ENCODE measurements at regions not wholly inside any gene's neighbourhood (a gene's known extent, or its start where the extent isn't known, plus 50 kb on each side); places are given as distances from the start of the nearest gene placed in this dataset.
A peak's percentile ranks its signal among the peaks of the same experiment; 100 is the strongest.

GRCh38 chr11:121872356-121872755 lies 243.7 kb downstream of the BLID start:
- Histone ChIP-seq H3K27me3 (ENCODE audit: control insufficient read depth, insufficient read depth, low read length) (no peaks in the 10 kb centered on the region), H3K9me3 (ENCODE audit: control insufficient read depth, insufficient read depth, low read length) (no peaks in the 10 kb centered on the region), H3K27ac (ENCODE audit: low read depth, low read length) (no peak overlapping the region), H3K4me3 (ENCODE audit: low read depth, low read length) (no peak overlapping the region)
- ChIA-PET CTCF (no interaction called here), POLR2A (no interaction called here)
- no peak for DNase-seq (ENCODE audit: low read depth, low spot score)
- no peak for TF ChIP-seq CTCF (IDR thresholded peaks at IDR 0.05; ENCODE audit: low read depth, low read length)

- POLR2A ChIA-PET, result no interaction called here
- H3K27ac ChIP-seq (ENCODE audit: low read depth, low read length), result no peak overlapping the region
- CTCF ChIA-PET, result interaction anchor here (0.6 to 0.7 kb wide), 2 partner anchors 16 kb away, joined by 3 read pairs; no protein-coding TSS in a partner anchor
- no peak for DNase-seq (ENCODE audit: low read depth, low spot score)
- H3K27me3 ChIP-seq (ENCODE audit: control insufficient read depth, insufficient read depth, low read length), result no peaks in the 10 kb centered on the region
- no peak overlapping the region for H3K4me3 ChIP-seq (ENCODE audit: low read depth, low read length)
- H3K9me3 ChIP-seq (ENCODE audit: control insufficient read depth, insufficient read depth, low read length), result no peaks in the 10 kb centered on the region
- TF ChIP-seq CTCF (IDR thresholded peaks at IDR 0.05; ENCODE audit: low read depth, low read length), result 0 out of 2 replicates have a peak, but pooled peaks have one; percentile 24
Observed at GRCh38 chr11:121870206-121871045, 245.6 kb downstream of the BLID start.

GRCh38 chr11:121869478-121869877 lies 246.5 kb downstream of the BLID start:
- H3K9me3 ChIP-seq (ENCODE audit: control insufficient read depth, insufficient read depth, low read length), result no peaks in the 10 kb centered on the region
- DNase-seq (ENCODE audit: low read depth, low spot score), result no peak
- no peak overlapping the region for H3K27ac ChIP-seq (ENCODE audit: low read depth, low read length)
- ChIA-PET POLR2A (no interaction called here), CTCF (no interaction called here)
- no peaks in the 10 kb centered on the region for H3K27me3 ChIP-seq (ENCODE audit: control insufficient read depth, insufficient read depth, low read length)
- no peak overlapping the region for H3K4me3 ChIP-seq (ENCODE audit: low read depth, low read length)
- no peak for TF ChIP-seq CTCF (IDR thresholded peaks at IDR 0.05; ENCODE audit: low read depth, low read length)

GRCh38 chr11:121866754-121867153 lies 249.3 kb downstream of the BLID start:
- Histone ChIP-seq H3K4me3 (ENCODE audit: low read depth, low read length) (no peak overlapping the region), H3K27me3 (ENCODE audit: control insufficient read depth, insufficient read depth, low read length) (no peaks in the 10 kb centered on the region), H3K27ac (ENCODE audit: low read depth, low read length) (no peak overlapping the region), H3K9me3 (ENCODE audit: control insufficient read depth, insufficient read depth, low read length) (no peaks in the 10 kb centered on the region)
- POLR2A ChIA-PET, result no interaction called here
- no peak for DNase-seq (ENCODE audit: low read depth, low spot score)
- CTCF ChIA-PET, result interaction anchor here (0.6 kb wide), 1 partner anchor 170 kb away, joined by 3 read pairs; no protein-coding TSS in a partner anchor
- no peak for TF ChIP-seq CTCF (IDR thresholded peaks at IDR 0.05; ENCODE audit: low read depth, low read length)

GRCh38 chr11:121864660-121865059 lies 251.4 kb downstream of the BLID start:
- no peak for TF ChIP-seq CTCF (IDR thresholded peaks at IDR 0.05; ENCODE audit: low read depth, low read length)
- no peaks in the 10 kb centered on the region for H3K9me3 ChIP-seq (ENCODE audit: control insufficient read depth, insufficient read depth, low read length)
- ChIA-PET POLR2A (interaction anchor here (0.6 kb wide), 1 partner anchor 289 kb away, joined by 3 read pairs; no protein-coding TSS in a partner anchor), CTCF (no interaction called here)
- no peak overlapping the region for H3K27ac ChIP-seq (ENCODE audit: low read depth, low read length)
- no peak for DNase-seq (ENCODE audit: low read depth, low spot score)
- no peak overlapping the region for H3K4me3 ChIP-seq (ENCODE audit: low read depth, low read length)
- H3K27me3 ChIP-seq (ENCODE audit: control insufficient read depth, insufficient read depth, low read length), result no peaks in the 10 kb centered on the region
